DOHH2 (cell line): ENCODE measurements at regions not wholly inside any gene's neighbourhood (a gene's known extent, or its start where the extent isn't known, plus 50 kb on each side); places are given as distances from the start of the nearest gene placed in this dataset.

Experiments used
- H3F3A ChIP-seq: fragments of 200-600 bp; sonication (generic), shearing (Covaris generic); 2 replicates; pipeline ENCODE4 v1.6.0; 2016; ENCODE audit warnings: antibody characterized with exemption, mild to moderate bottlenecking; ENCODE audit not compliant: control insufficient read depth, insufficient read depth
- H3K27ac ChIP-seq: fragments of 200-600 bp; sonication (generic); 2 replicates; pipeline ENCODE4 v1.5.1; 2014; ENCODE audit warnings: low read depth, mild to moderate bottlenecking, low read length, moderate library complexity
- H3K27me3 ChIP-seq: fragments of 200-600 bp; sonication (generic); 2 replicates; pipeline ENCODE4 v1.6.1; 2014; ENCODE audit warnings: mild to moderate bottlenecking, low read length, mixed read lengths; ENCODE audit not compliant: control insufficient read depth
- H3K36me3 ChIP-seq: fragments of 200-600 bp; sonication (generic); 2 replicates; pipeline ENCODE4 v1.6.1; 2014; ENCODE audit warnings: mild to moderate bottlenecking, low read length, moderate library complexity, mixed read lengths; ENCODE audit not compliant: control insufficient read depth
- H3K4me1 ChIP-seq: fragments of 200-600 bp; sonication (generic); 2 replicates; pipeline ENCODE4 v1.6.1; 2014; ENCODE audit warnings: mild to moderate bottlenecking, low read length, mixed read lengths; ENCODE audit not compliant: control insufficient read depth
- H3K4me2 ChIP-seq: fragments of 200-600 bp; sonication (generic); 2 replicates; pipeline ENCODE4 v1.6.0; 2014; ENCODE audit warnings: mild to moderate bottlenecking, low read length, moderate library complexity
- H3K4me3 ChIP-seq: fragments of 200-600 bp; sonication (generic); 2 replicates; pipeline ENCODE4 v1.5.1; 2014; ENCODE audit warnings: mild to moderate bottlenecking, low read length, mixed read lengths
- H3K79me2 ChIP-seq: fragments of 200-600 bp; sonication (generic); 2 replicates; pipeline ENCODE4 v1.6.1; 2014; ENCODE audit warnings: mild to moderate bottlenecking, low read length, mixed read lengths; ENCODE audit not compliant: control insufficient read depth
- H3K9me2 ChIP-seq: fragments of 200-600 bp; sonication (generic); replicated peaks from 2 replicates; pipeline ENCODE4 v1.6.1; 2014; ENCODE audit warnings: mild to moderate bottlenecking, low read length, mixed read lengths; ENCODE audit not compliant: control insufficient read depth
- H3K9me3 ChIP-seq: fragments of 200-600 bp; sonication (generic); 2 replicates; pipeline ENCODE4 v1.6.1; 2014; ENCODE audit warnings: antibody characterized with exemption, low read length, mixed read lengths; ENCODE audit not compliant: control insufficient read depth, insufficient read depth
- H4K20me1 ChIP-seq: fragments of 200-600 bp; sonication (generic); 2 replicates; pipeline ENCODE4 v1.6.0; 2014; ENCODE audit warnings: low read depth, mild to moderate bottlenecking, antibody characterized with exemption, low read length, moderate library complexity; ENCODE audit not compliant: control insufficient read depth, insufficient read depth
- EZH2phosphoT487 ChIP-seq: fragments of 200-600 bp; sonication (generic); IDR thresholded peaks from 2 replicates; pipeline ENCODE4 v1.6.1; 2017; ENCODE audit warnings: borderline replicate concordance, mild to moderate bottlenecking, antibody characterized with exemption, low read length, moderate library complexity, mixed read lengths
- TF ChIP-seq, protein P1 (sequence below): fragments of 200-600 bp; sonication (generic); IDR thresholded peaks from one replicate; pipeline ENCODE4 v1.5.1; 2014; ENCODE audit warnings: antibody characterized with exemption, mild to moderate bottlenecking, low read depth, low read length; ENCODE audit not compliant: poor library complexity, severe bottlenecking

DNA sequence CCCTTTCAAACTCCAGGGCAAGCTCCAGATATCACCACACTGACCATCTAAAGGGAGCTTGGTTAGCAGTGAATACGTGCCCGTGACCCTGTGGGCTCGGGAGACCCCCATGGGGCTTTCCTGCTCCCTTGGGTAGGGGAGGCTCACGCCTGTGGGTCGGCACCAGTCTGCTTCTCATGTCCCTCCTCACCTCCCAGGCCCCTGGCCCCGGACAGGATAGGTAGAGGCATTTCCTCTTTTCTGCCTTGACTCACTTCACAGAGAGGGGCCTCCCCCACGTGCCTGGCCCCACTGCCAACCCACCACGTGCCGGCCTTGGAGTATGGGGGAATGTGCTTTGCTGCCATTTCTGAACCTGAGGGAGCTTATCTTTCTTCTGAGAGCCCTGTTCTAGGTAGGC, 131.3 kb upstream of the FAM20C start:
- Histone ChIP-seq H3K4me3 (no peak overlapping the region), H3K9me3 (no peaks in the 10 kb centered on the region), H3K4me2 (no peak overlapping the region), H3K27ac (no peak overlapping the region), H4K20me1 (no peaks in the 10 kb centered on the region), H3K4me1 (peaks cover 3% of the 10 kb centered on the region; the same call in 1 of the 2 replicates), H3K27me3 (no peaks in the 10 kb centered on the region), H3K9me2 (no peaks in the 10 kb centered on the region), H3K79me2 (no peaks in the 10 kb centered on the region), H3F3A (no peaks in the 10 kb centered on the region), H3K36me3 (no peaks in the 10 kb centered on the region)
- TF ChIP-seq, protein P1, sequence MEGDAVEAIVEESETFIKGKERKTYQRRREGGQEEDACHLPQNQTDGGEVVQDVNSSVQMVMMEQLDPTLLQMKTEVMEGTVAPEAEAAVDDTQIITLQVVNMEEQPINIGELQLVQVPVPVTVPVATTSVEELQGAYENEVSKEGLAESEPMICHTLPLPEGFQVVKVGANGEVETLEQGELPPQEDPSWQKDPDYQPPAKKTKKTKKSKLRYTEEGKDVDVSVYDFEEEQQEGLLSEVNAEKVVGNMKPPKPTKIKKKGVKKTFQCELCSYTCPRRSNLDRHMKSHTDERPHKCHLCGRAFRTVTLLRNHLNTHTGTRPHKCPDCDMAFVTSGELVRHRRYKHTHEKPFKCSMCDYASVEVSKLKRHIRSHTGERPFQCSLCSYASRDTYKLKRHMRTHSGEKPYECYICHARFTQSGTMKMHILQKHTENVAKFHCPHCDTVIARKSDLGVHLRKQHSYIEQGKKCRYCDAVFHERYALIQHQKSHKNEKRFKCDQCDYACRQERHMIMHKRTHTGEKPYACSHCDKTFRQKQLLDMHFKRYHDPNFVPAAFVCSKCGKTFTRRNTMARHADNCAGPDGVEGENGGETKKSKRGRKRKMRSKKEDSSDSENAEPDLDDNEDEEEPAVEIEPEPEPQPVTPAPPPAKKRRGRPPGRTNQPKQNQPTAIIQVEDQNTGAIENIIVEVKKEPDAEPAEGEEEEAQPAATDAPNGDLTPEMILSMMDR, result no peak
- TF ChIP-seq EZH2phosphoT487, result no peak

DNA sequence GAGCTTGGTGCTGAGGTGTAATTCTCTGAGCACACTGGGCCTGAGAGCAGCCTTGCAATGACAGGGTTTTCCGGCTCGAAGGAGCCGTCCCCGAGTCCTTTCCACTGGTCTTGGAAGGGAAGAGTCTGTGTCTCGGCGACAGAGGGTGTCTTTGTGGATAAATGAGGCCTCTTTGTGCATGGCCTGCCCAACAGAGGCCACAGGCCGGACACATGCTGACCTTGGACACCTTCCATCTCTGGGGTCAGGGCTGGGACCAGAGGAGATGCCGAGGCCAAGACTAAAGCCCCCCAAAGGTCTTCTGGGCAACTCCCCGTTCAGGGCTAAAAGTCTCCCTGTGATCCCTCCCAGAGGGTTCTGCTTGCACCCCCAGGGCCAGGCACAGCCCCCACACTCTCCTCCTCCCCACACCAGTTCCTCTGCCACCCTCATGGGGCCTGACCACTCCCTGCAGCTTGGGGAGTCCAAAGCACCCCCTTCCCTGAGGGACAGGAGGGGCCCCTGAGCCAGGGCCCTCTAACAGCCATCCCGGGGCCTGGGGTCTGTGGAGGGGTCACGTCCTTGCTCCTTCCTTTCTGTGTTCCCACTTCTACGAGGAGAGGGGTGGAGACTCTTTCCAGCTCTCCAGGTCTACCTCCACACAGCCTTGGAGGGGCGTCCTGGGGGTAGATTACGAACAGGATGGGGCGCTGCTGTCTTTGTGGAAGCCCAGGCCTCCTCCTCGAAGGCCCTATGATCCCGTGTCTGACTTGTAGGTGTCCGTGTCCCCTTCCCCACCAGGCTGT, 130.6 kb upstream of the FAM20C start:
- TF ChIP-seq EZH2phosphoT487, result no peak
- TF ChIP-seq, protein P1, result no peak
- H3K36me3 ChIP-seq, result no peaks in the 10 kb centered on the region
- no peaks in the 10 kb centered on the region for H3F3A ChIP-seq
- no peaks in the 10 kb centered on the region for H3K9me2 ChIP-seq
- no peak overlapping the region for H3K4me2 ChIP-seq
- peaks cover 3% of the 10 kb centered on the region; the same call in 1 of the 2 replicates for H3K4me1 ChIP-seq
- H3K27ac ChIP-seq, result no peak overlapping the region
- no peaks in the 10 kb centered on the region for H3K27me3 ChIP-seq
- H3K4me3 ChIP-seq, result no peak overlapping the region
- H3K9me3 ChIP-seq, result no peaks in the 10 kb centered on the region
- no peaks in the 10 kb centered on the region for H3K79me2 ChIP-seq
- no peaks in the 10 kb centered on the region for H4K20me1 ChIP-seq

DNA sequence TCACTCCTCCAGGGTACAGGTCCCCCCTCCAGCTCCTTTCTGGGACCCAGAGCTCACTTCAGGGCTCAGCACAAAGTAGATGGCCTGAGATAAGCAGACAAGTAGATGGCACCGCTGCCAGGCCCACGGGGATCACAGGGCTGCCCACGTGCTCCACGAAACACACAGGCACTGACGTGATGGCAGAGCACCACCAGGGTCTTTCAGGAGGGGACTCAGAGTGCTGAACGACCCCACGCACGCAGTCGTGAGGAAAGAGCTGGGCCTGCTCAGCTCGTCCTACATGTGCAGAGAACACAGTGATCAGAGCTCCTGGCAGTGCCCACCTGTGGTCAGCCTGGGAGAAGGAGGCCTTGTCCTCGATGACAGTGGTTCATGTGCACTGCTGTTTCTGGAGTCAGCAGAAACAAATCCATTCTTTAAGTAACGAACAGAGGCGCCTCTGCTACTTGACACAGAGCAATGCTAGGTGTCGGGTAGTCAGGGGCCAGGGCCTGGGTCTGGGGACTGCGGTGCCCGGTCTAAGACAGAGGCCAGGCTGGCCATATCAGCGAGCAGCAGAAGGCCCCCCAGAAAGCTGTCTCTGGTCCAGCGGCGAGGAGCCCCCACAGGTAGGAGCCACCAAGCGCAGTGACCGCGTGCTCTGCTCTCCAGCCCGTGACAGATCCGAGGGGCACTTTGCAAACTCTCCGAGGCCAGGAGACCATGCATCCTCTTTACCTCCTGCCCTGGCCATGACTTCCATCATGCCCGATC, 129.8 kb upstream of the FAM20C start:
- TF ChIP-seq, protein P1, result no peak
- TF ChIP-seq EZH2phosphoT487, result no peak
- H3K4me3 ChIP-seq, result no peak overlapping the region
- peaks cover 3% of the 10 kb centered on the region; the same call in 1 of the 2 replicates for H3K4me1 ChIP-seq
- H3K27ac ChIP-seq, result no peak overlapping the region
- H3K36me3 ChIP-seq, result no peaks in the 10 kb centered on the region
- H3K9me3 ChIP-seq, result no peaks in the 10 kb centered on the region
- no peaks in the 10 kb centered on the region for H4K20me1 ChIP-seq
- no peaks in the 10 kb centered on the region for H3K9me2 ChIP-seq
- no peak overlapping the region for H3K4me2 ChIP-seq
- no peaks in the 10 kb centered on the region for H3F3A ChIP-seq
- H3K27me3 ChIP-seq, result no peaks in the 10 kb centered on the region
- no peaks in the 10 kb centered on the region for H3K79me2 ChIP-seq
